NB4 (cell line): ENCODE measurements at regions not wholly inside any gene's neighbourhood (a gene's known extent, or its start where the extent isn't known, plus 50 kb on each side); places are given as distances from the start of the nearest gene placed in this dataset.

ENCODE experiments used
- DNase-seq: peaks from one replicate; pipeline ENCODE4 v3.0.0; 2010; ENCODE audit warnings: low read depth
- H3K4me3 ChIP-seq: one replicate; pipeline ENCODE4 v1.5.1; 2011; ENCODE audit warnings: mild to moderate bottlenecking, low read depth, low read length, moderate library complexity
- MYC ChIP-seq: IDR thresholded peaks from 2 replicates; pipeline ENCODE4 v1.6.1; 2011; ENCODE audit warnings: low read depth, low read length
- POLR2A ChIP-seq: IDR thresholded peaks from 2 replicates; pipeline ENCODE4 v1.6.1; 2011; ENCODE audit warnings: mild to moderate bottlenecking; ENCODE audit not compliant: insufficient read length; ENCODE audit errors: extremely low read depth
- TF ChIP-seq, protein P1 (sequence below): IDR thresholded peaks from 2 replicates; pipeline ENCODE4 v1.6.1; 2011; ENCODE audit warnings: low read depth, low read length
- TF ChIP-seq, protein P2 (sequence below): IDR thresholded peaks from one replicate; pipeline ENCODE4 v1.5.1; 2012; ENCODE audit warnings: low read depth, low read length

DNA sequence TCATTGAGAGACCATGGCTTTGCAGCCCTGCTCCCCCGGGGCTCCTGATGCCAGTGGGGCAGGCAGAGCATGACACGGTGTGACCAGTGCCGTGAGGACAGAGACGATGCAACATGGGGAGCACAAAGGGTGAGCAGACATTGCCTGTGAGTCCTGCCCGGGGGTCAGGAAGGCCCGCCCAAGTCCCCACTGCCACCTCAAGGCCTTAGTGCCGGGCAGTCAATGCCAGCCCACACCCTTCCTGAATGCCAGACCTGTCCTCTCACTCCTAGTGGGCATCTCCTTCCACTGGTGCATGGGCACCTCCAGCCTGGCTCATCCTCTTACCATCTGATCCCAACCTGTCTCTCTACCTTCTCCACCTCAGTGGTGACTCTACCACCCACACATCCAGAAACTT is 157.9 kb upstream of the ZMIZ1 start:
- H3K4me3 ChIP-seq: no peak overlapping the region
- no peak for TF ChIP-seq POLR2A
- TF ChIP-seq, protein P1, sequence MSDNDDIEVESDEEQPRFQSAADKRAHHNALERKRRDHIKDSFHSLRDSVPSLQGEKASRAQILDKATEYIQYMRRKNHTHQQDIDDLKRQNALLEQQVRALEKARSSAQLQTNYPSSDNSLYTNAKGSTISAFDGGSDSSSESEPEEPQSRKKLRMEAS: no peak
- DNase-seq: no peak

DNA sequence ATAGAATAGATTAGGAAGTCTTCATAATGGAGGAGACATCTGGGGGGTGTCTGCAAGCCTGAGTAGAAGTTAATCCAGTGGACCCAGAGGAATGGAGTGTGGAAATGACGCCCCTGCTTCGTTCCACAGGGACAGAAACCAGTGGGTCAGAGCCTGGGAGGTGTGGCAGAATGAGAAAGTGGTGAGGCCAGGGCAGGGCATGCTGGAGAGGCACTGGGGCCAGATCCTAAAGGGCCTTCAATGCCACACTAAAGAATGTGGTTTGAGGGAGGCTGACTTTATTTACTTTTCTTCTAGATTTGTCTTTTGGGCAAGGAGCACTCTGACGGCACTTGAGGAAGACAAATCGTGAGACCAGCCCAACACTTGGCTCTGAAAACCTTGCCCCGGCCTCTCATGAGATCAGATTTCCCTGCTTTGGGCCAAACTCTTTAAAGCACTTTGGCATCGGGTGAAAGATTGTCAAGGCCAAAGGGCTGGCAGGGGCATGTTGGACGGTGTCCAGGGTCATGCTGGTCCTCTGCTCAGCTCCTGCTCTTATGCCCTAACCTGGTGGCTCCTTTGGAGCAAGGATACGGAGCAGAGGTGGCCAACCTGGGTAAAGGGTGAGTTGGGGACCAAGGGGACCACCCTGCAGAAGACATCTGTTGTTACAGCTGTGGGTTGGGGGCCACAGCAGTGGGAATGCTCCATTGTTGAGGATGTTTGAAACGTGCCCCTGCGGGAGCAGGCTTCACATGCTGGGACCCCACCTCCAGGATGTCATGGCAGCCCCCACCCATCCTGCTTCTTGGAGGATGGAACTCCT is 157.0 kb upstream of the ZMIZ1 start:
- no peak overlapping the region for H3K4me3 ChIP-seq
- DNase-seq: no peak
- TF ChIP-seq POLR2A (no peak), MYC (no peak)
- TF ChIP-seq, protein P2, sequence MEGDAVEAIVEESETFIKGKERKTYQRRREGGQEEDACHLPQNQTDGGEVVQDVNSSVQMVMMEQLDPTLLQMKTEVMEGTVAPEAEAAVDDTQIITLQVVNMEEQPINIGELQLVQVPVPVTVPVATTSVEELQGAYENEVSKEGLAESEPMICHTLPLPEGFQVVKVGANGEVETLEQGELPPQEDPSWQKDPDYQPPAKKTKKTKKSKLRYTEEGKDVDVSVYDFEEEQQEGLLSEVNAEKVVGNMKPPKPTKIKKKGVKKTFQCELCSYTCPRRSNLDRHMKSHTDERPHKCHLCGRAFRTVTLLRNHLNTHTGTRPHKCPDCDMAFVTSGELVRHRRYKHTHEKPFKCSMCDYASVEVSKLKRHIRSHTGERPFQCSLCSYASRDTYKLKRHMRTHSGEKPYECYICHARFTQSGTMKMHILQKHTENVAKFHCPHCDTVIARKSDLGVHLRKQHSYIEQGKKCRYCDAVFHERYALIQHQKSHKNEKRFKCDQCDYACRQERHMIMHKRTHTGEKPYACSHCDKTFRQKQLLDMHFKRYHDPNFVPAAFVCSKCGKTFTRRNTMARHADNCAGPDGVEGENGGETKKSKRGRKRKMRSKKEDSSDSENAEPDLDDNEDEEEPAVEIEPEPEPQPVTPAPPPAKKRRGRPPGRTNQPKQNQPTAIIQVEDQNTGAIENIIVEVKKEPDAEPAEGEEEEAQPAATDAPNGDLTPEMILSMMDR: no peak
- TF ChIP-seq, protein P1: no peak

DNA sequence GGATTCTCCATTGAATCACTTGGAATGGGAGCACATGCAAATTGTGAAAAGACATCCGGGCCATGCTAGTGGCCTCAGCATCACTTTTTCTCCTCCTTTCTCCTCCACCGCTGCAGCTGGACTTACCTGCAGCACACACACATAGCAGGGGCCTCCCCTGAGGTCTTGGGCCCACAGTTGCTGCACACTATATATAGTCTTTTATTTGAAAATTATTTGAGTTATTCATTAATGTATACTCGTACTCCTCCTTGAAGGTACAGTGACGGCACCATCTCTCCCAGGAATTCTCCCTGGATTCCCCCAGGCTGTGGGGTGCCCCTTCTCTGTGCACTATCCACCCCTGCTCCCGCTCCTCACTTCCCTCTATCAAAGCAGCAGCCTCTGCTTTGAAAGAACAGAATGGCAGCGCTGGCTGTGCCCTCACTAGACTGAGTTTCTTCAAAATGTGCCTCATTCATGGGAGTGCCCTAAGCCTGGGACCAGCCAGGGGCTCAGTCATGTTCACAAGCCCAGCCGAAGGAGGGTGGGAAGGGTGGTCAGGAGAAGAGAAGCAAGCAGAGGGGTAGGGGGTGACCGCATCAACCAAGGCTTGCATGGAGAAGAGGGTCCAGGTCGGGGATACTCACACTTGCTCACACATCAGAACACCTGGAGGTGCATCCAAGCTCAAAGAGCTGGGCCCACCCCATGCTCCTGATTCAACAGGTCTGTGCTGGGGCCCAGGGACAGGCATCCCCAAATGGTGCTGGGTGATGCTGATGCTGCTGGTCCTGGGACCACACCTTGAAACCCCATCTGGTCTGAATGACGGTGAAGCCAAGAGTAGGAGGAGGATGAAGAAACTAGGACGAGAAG is 156.2 kb upstream of the ZMIZ1 start:
- H3K4me3 ChIP-seq: no peak overlapping the region
- DNase-seq: no peak
- TF ChIP-seq, protein P2: no peak
- TF ChIP-seq, protein P1: no peak
- no peak for TF ChIP-seq POLR2A
- no peak for TF ChIP-seq MYC

DNA sequence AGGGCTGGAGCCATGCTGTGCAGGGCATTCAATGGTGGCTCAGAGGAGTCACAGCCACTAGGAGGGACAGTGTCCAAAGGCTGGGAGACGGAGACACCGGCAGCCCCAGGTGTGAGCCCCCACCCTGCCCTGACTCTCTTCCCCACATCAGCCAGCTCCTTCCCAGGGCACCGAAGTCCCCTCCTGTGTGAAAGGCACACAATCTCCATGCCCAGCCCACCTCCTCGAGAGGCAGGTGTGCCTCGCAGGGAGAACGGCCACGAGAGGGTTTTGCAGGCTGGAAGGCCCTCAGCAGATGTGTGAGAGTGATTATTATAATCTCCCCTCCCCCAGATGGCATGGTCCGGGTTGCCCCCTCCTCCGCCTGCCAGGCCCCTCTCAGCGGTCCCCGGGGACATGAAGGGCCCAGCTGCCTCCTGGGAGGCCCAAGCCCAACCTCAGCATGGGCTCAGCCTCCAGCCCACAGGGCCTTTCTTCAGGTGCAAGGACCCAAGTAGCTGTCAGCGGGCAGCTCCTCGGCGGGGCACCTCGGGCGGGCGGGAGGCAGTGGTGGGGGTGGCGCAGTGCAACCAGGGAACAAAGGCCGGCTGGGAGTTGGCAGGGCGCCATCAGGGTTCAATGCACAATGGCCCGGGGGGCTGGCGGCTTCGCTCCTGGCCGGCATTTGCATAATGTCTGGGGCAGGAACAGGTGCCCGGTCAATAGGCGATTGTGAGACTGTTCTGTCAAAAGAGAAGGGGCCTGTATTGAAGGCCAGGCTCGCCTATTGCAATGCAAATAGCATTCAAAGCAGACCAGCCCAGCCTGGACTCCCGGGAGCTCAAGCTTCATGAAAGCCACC is 155.3 kb upstream of the ZMIZ1 start:
- DNase-seq: no peak
- TF ChIP-seq POLR2A (no peak), MYC (no peak)
- TF ChIP-seq, protein P1: no peak
- TF ChIP-seq, protein P2: no peak
- H3K4me3 ChIP-seq: no peak overlapping the region

DNA sequence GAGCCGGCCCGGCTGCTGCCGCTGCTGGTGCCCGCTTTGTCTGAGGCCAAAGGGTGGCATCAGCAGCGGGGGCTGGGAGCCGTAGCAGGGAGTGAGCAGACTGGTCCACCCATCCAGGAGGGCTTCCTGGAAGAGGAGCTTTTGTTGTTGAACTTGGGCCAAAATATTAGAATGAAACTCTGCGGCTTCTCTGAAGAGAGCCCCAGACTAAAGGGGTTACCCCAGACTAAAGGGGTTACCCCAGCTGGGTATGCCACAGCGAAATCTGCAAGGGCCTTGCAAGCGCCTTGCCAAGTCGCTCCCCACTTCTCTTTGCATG is 154.7 kb upstream of the ZMIZ1 start:
- DNase-seq: no peak
- TF ChIP-seq MYC (no peak), POLR2A (no peak)
- TF ChIP-seq, protein P2: no peak
- TF ChIP-seq, protein P1: no peak
- no peak overlapping the region for H3K4me3 ChIP-seq
